SK-N-MC (cell line): ENCODE measurements at regions not wholly inside any gene's neighbourhood (a gene's known extent, or its start where the extent isn't known, plus 50 kb on each side); places are given as distances from the start of the nearest gene placed in this dataset.

Source experiments
- EZH2 ChIP-seq: fragments of 200-600 bp; sonication (generic); IDR thresholded peaks from one replicate; pipeline ENCODE4 v1.6.1; 2017; ENCODE audit warnings: antibody characterized with exemption
- FOXP2 ChIP-seq: optimal IDR thresholded peaks from 2 replicates; pipeline ENCODE3; 2011; ENCODE audit warnings: mild to moderate bottlenecking, moderate library complexity; ENCODE audit not compliant: insufficient read depth; ENCODE audit errors: extremely low read length, control extremely low read depth
- POLR2AphosphoS5 ChIP-seq: IDR thresholded peaks from 2 replicates; pipeline ENCODE4 v1.6.1; 2012; ENCODE audit warnings: mild to moderate bottlenecking, low read depth, low read length, borderline replicate concordance

DNA sequence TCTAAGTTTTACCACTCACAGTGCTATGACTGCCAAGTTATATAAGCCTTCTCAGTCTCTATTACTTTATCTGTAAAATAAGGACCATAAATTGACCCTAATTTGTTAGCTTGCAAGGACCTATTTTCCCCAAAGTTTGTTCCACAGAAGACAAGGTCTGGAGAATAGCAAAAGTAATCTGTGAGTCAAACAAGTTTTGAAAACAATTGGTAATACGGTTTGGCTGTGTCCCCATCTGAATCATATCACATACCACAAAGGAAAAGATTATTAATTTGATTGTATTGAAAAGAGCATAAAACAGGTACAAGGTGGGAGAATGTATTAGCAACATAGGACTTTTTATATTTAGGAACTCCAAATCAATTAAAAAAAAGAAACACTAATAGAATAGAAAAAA lies 124.0 kb upstream of the TARS1 start:
- TF ChIP-seq EZH2: no peak
- TF ChIP-seq POLR2AphosphoS5: no peak
- TF ChIP-seq FOXP2: no peak
